GM18505 (cell line): ENCODE measurements at regions not wholly inside any gene's neighbourhood (a gene's known extent, or its start where the extent isn't known, plus 50 kb on each side); places are given as distances from the start of the nearest gene placed in this dataset.

ENCODE experiments used
- ATAC-seq: cut with Tn5 transposase; IDR thresholded peaks from one replicate; pipeline ENCODE4 v1.9.1; 2021; ENCODE audit not compliant: unreplicated experiment
- POLR2A ChIP-seq: IDR thresholded peaks from 4 replicates; pipeline ENCODE4 v1.6.1; 2011; ENCODE audit warnings: borderline replicate concordance; ENCODE audit not compliant: insufficient read depth, insufficient read length; ENCODE audit errors: extremely low read depth

- TF ChIP-seq POLR2A = no peak
- ATAC-seq = peak; percentile 79
Measured at GRCh38 chr2:183348492-183348891, 224.2 kb downstream of the NUP35 start.

GRCh38 chr2:183349091-183349490, 224.8 kb downstream of the NUP35 start:
- no peak for ATAC-seq
- no peak for TF ChIP-seq POLR2A

- no peak for TF ChIP-seq POLR2A
- ATAC-seq = no peak
Measured at GRCh38 chr2:183359867-183360266, 235.6 kb downstream of the NUP35 start.

- TF ChIP-seq POLR2A = no peak
Measured at GRCh38 chr2:183371545-183371944, 247.3 kb downstream of the NUP35 start.

GRCh38 chr2:183375821-183376220, 251.6 kb downstream of the NUP35 start:
- no peak for ATAC-seq
- TF ChIP-seq POLR2A = no peak

More at GRCh38 chr2:183371545-183371944, 247.3 kb downstream of the NUP35 start:
- ATAC-seq = no peak

- TF ChIP-seq POLR2A = no peak
- no peak for ATAC-seq
Measured at GRCh38 chr2:183383854-183384253, 259.6 kb downstream of the NUP35 start.

GRCh38 chr2:183389546-183390080, 265.4 kb downstream of the NUP35 start:
- ATAC-seq = no peak
- no peak for TF ChIP-seq POLR2A

- no peak for ATAC-seq
- TF ChIP-seq POLR2A = no peak
Measured at GRCh38 chr2:183390109-183390508, 265.9 kb downstream of the NUP35 start.

GRCh38 chr2:183404392-183404791, 280.1 kb downstream of the NUP35 start:
- no peak for TF ChIP-seq POLR2A

GRCh38 chr2:183408562-183408961, 284.3 kb downstream of the NUP35 start:
- ATAC-seq = no peak
- TF ChIP-seq POLR2A = no peak

More at GRCh38 chr2:183404392-183404791, 280.1 kb downstream of the NUP35 start:
- ATAC-seq = no peak

GRCh38 chr2:183409662-183410061, 285.4 kb downstream of the NUP35 start:
- no peak for ATAC-seq
- no peak for TF ChIP-seq POLR2A

- no peak for ATAC-seq
- no peak for TF ChIP-seq POLR2A
Measured at GRCh38 chr2:183416753-183417152, 292.5 kb downstream of the NUP35 start.

- no peak for TF ChIP-seq POLR2A
- ATAC-seq = no peak
Measured at GRCh38 chr2:183426825-183427224, 302.6 kb downstream of the NUP35 start.

- no peak for ATAC-seq
Measured at GRCh38 chr2:183427558-183427957, 303.3 kb downstream of the NUP35 start.

GRCh38 chr2:183428881-183429280, 304.6 kb downstream of the NUP35 start:
- no peak for ATAC-seq
- no peak for TF ChIP-seq POLR2A

More at GRCh38 chr2:183427558-183427957, 303.3 kb downstream of the NUP35 start:
- no peak for TF ChIP-seq POLR2A
